NCI-H748 (cell line): ENCODE measurements at regions not wholly inside any gene's neighbourhood (a gene's known extent, or its start where the extent isn't known, plus 50 kb on each side); places are given as distances from the start of the nearest gene placed in this dataset.
"Not testable (repeated sequence)": the region's sequence is repeated elsewhere in the genome, so short reads cannot be mapped to it uniquely, and the experiment has no call there.

Experiments
- DNase-seq: peaks from one replicate; lab custom pipeline; 2025; ENCODE audit not compliant: unreplicated experiment; lab: John Stamatoyannopoulos, UW

DNA sequence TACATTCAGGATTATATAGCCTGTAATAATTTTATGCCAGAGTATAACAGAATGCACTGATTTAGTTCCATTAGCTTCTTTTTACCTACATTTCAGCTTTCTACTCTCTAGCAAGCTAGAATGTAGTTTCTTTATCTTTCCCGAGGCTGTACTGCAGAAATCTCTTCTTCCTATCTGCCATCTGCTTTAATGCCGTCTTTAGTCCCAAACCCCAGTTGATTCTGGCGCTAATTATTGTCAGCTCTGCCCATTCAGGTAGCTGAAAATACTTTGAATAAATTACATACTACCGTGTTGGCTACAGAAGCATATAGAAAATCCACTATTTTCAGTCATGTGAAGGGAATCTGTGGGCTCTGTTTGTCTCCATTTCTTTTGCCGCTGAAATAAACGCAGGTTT, 706.7 kb downstream of the NTRK3 start:
- no peak for DNase-seq

GRCh38 chr15:87549296-87549695, 707.2 kb downstream of the NTRK3 start:
- peak; percentile 70 for DNase-seq

GRCh38 chr15:87548590-87548989, 707.9 kb downstream of the NTRK3 start:
- not testable (repeated sequence) for DNase-seq

- no peak for DNase-seq
These were observed 708.9 kb downstream of the NTRK3 start for GRCh38 chr15:87547470-87548181.

- DNase-seq = peak; percentile 29
These were observed 718.2 kb downstream of the NTRK3 start for GRCh38 chr15:87538327-87538834.

DNA sequence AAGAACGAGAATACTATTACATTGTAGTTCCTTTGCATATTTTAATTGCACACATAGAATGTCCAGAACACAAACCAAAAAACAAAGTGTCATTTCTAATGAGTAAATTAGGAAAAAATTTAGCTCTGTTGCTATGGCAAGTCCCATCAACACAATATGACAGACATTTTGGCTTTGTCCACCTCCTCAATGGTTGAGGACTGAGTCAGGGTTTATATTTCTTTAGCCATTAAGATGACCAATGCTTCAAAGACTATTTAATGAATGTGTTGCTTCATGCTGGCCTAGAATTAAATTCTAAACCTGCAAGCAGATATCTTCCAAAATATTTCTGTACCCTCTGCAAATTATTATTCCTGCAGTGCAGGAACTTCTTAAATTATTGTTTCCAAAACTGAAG, 719.2 kb downstream of the NTRK3 start:
- no peak for DNase-seq

DNA sequence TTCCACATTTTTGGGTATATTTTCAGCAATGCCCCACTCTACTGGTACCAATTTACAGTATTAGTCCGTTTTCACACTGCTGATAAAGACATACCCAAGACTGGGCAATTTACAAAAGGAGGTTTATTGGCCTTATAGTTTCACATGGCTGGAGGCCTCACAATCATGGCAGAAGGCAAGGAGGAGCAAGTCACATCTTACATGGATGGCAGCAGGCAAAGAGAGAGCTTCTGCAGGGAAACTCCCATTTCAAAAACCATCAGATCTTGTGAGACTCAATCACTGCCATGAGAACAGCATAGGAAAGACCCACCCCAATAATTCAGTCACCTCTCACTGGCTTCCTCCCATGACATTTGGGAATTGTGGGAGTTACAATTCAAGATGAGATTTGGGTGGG, 722.9 kb downstream of the NTRK3 start:
- DNase-seq = not testable (repeated sequence)

- DNase-seq = peak; percentile 6
These were observed 727.7 kb downstream of the NTRK3 start for GRCh38 chr15:87528873-87529272.

GRCh38 chr15:87527875-87528274, 728.7 kb downstream of the NTRK3 start:
- no peak for DNase-seq

DNA sequence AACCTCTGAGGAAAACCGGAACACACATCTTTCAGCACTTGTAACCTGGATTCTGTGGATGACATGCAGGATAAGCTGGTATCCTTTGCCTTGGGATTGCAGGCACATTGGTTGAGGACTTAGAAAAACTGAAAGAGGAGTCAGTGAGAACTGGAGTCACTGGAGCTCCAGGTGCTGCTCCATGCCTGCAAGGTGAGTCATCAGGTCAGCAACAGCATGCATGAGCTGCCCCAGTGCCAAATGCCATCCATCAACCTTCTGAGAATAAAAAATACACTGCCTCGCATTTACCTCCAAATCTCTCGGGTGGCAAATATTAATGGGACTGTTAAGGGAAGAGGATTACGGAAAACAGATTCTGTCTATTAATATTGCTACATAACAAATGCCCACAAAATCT, 729.1 kb downstream of the NTRK3 start:
- DNase-seq = no peak

DNA sequence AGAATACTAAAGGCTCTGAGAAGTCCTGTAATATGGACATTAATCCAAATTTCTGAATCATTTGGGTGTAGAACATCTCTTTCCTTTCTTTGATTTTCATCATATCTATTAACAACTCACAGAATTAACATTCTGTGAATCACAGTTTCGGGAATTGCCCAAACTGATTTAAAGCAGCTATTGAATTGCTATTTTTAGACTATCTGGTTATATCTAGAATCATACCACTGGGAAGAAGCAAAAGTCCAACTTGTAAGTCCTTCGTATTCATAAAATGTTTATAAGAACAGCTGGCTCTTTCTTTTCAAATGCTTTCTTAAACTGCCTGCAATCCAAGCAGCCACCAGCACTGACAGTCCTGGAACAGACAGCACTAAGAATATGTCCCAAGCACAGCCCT, 733.0 kb downstream of the NTRK3 start:
- no peak for DNase-seq

GRCh38 chr15:87522997-87523396, 733.5 kb downstream of the NTRK3 start:
- no peak for DNase-seq

- no peak for DNase-seq
These were observed 737.6 kb downstream of the NTRK3 start for GRCh38 chr15:87518957-87519356.

DNA sequence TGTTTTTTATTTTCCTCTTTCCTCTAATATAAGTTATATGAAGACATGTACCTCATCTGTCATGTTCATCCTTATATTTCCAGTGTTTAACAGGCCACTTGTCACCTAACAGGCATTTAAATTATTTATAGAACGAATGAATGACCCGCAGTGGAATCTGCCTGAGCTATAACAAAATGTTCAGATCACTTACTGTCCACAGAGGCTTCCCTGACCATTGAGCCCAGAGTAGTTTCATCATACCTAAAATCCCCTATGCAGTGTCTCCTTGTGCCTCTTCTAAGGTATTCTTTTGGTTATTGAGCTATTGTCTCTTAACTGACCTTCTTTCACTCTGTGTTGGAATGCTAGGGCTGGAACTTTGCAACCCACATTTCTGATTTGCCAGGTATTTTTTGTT, 748.5 kb downstream of the NTRK3 start:
- DNase-seq = no peak

GRCh38 chr15:87502173-87502572, 754.4 kb downstream of the NTRK3 start:
- DNase-seq = no peak

DNA sequence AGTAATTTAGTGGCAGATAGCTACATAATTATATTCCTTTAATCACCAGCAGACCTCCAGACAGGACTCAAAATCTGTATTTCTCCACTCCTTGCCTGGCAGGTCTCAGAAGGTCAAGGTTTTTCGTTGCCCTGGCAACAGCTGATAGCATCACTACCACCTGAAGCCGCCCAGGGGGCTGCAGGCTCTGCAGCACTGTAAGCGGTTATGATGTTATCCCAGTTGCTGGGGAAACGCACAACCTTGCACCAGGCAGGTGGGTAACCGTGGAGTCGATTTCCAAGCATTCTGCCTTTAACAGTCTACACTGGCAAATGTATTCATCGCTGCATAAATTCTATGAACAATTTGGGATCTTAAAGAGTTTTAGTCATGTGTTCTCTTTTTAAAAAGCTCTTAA, 756.3 kb downstream of the NTRK3 start:
- peak; percentile 97 for DNase-seq

DNA sequence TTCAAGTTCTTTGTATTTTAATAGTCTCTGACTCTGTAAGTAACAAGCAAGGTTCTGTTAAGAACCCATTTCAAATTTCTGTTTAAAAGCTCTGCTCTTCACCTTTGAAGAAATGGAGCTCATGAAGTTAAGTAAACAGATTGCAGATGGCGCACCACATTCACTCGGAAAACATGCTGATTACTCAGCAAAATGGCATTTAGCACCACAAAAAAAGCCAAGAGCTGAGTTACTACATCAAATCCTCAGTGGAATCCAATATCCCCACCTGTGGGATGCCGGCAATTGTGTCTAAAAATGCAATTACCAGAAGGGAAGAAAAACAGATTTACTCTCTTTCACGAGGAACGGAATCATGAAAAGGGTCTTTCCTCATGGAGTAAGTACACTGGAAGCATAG, 758.0 kb downstream of the NTRK3 start:
- no peak for DNase-seq

- no peak for DNase-seq
These were observed 759.7 kb downstream of the NTRK3 start for GRCh38 chr15:87496795-87497194.

DNA sequence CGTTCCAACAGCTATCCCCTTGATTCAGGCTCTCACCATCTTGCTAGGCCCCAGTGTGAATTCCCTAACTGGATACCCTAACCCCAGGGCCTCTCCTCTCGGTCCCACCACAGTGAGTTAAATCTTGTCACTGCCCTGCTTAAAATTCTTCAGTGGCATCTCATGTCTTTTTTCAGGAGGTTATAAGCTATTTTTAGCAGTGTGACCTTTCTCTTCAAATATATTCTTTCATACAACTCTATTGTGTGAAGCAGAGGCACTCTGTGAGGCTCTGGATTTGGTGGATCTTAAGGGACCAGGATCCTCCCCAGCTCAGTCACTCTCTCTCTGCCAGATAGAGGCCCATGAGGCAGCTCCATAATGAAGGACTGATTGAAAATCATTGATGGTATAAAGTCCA, 760.4 kb downstream of the NTRK3 start:
- no peak for DNase-seq

DNA sequence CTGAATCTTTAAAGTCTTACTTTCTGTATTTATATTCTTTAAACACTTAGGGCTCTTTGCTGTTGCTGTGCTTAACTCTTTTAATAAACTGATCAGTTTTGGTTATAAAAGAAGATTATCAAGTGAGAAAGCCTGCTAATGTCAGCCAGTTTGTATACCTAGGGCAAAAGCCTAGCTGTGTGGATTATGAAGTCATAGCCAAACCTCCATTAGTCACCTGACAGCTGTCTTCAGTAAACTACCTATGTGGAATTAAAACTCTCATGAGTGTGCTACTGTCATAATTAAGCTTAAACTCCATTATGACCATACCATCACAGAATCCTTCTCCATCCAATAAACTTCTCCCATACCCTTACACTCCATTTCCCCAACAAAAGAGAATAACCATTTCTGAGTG, 762.7 kb downstream of the NTRK3 start:
- DNase-seq = no peak

GRCh38 chr15:87492321-87492720, 764.2 kb downstream of the NTRK3 start:
- no peak for DNase-seq

DNA sequence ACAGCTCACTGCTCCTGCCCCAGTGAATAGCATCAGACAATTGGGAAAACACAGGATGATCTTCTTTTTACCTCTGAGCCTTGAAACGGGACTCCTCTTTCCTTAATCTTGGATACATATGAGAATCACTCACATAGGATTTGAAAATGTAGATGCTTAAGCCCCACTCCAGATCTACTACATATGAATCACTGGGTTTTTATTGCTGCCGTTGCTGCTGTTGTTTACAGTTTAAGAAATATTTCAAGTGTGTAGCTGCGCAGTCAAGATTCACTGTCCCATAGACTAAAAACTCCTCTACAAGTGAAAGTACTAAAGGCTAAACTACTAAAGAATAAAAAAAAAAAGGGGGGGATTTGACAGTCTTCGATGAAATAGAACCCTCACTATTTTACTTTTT, 765.9 kb downstream of the NTRK3 start:
- DNase-seq = no peak
